HEK293T (cell line): ENCODE measurements at regions not wholly inside any gene's neighbourhood (a gene's known extent, or its start where the extent isn't known, plus 50 kb on each side); places are given as distances from the start of the nearest gene placed in this dataset.

ENCODE experiments used
- CTCF ChIA-PET: fragments of 350-600 bp; formaldehyde crosslinking; extraction: SDS; loops from one replicate; lab custom pipeline; 2021; ENCODE audit warnings: antibody characterized with exemption, inconsistent platforms; lab: Yijun Ruan, JAX
- POLR2A ChIA-PET: fragments of 350-600 bp; formaldehyde crosslinking; extraction: SDS; loops from one replicate; lab custom pipeline; 2020; ENCODE audit warnings: antibody characterized with exemption, inconsistent platforms; lab: Yijun Ruan, JAX
- DNase-seq: peaks from one replicate; pipeline ENCODE4 v3.0.0; 2012; ENCODE audit warnings: mixed read lengths; ENCODE audit errors: extremely low spot score
- ARNT ChIP-seq: fragments of 450-650 bp; IDR thresholded peaks from 2 replicates; pipeline ENCODE4 v1.6.1; 2017; ENCODE audit warnings: mild to moderate bottlenecking
- BHLHE40 ChIP-seq: fragments of 450-650 bp; IDR thresholded peaks from 2 replicates; pipeline ENCODE4 v1.6.1; 2016; ENCODE audit warnings: mild to moderate bottlenecking, moderate library complexity, borderline replicate concordance
- CTBP1 ChIP-seq: fragments of 450-650 bp; IDR thresholded peaks from 2 replicates; pipeline ENCODE4 v1.6.1; 2016; ENCODE audit warnings: borderline replicate concordance
- ELF4 ChIP-seq: fragments of 450-650 bp; IDR thresholded peaks from 2 replicates; pipeline ENCODE4 v1.6.1; 2017; ENCODE audit warnings: antibody characterized with exemption
- FOXA1 ChIP-seq: fragments of 450-650 bp; IDR thresholded peaks from 2 replicates; pipeline ENCODE4 v1.6.1; 2016; ENCODE audit warnings: mild to moderate bottlenecking
- FOXK2 ChIP-seq: fragments of 450-650 bp; IDR thresholded peaks from 2 replicates; pipeline ENCODE4 v1.6.1; 2016; ENCODE audit warnings: mild to moderate bottlenecking
- FOXM1 ChIP-seq: fragments of 450-650 bp; IDR thresholded peaks from 2 replicates; pipeline ENCODE4 v1.6.1; 2017; ENCODE audit warnings: mild to moderate bottlenecking, borderline replicate concordance
- HDGF ChIP-seq: fragments of 450-650 bp; IDR thresholded peaks from 2 replicates; pipeline ENCODE4 v1.6.1; 2017; ENCODE audit warnings: antibody characterized with exemption, borderline replicate concordance
- L3MBTL2 ChIP-seq: fragments of 450-650 bp; conservative IDR thresholded peaks from 2 replicates; pipeline ENCODE4 v1.6.1; 2016; ENCODE audit warnings: mild to moderate bottlenecking
- LEF1 ChIP-seq: fragments of 450-650 bp; IDR thresholded peaks from 2 replicates; pipeline ENCODE4 v1.6.1; 2017; ENCODE audit warnings: mild to moderate bottlenecking, borderline replicate concordance
- NFRKB ChIP-seq: fragments of 450-650 bp; IDR thresholded peaks from 2 replicates; pipeline ENCODE4 v1.6.1; 2016; ENCODE audit warnings: mild to moderate bottlenecking, moderate library complexity
- SP1 ChIP-seq: fragments of 450-650 bp; IDR thresholded peaks from 2 replicates; pipeline ENCODE4 v1.6.1; 2017
- SUZ12 ChIP-seq: fragments of 450-650 bp; IDR thresholded peaks from 2 replicates; pipeline ENCODE4 v1.6.1; 2016; ENCODE audit warnings: mild to moderate bottlenecking
- TARDBP ChIP-seq: fragments of 450-650 bp; IDR thresholded peaks from 2 replicates; pipeline ENCODE4 v1.6.1; 2016
- ZNF384 ChIP-seq: fragments of 450-650 bp; IDR thresholded peaks from 2 replicates; pipeline ENCODE4 v1.6.1; 2016
- TF ChIP-seq, protein P1 (sequence below): fragments of 450-650 bp; IDR thresholded peaks from 2 replicates; pipeline ENCODE4 v1.6.1; 2016

GRCh38 chr18:34604591-34604990, 105.5 kb upstream of the DTNA start:
- CTCF ChIA-PET = no interaction called here
- no peak for DNase-seq
- TF ChIP-seq NFRKB (no peak), ZNF384 (no peak), HDGF (no peak), ARNT (no peak), LEF1 (no peak), FOXA1 (no peak), BHLHE40 (no peak), FOXK2 (no peak), CTBP1 (no peak), L3MBTL2 (no peak), TARDBP (no peak), SUZ12 (no peak)
- TF ChIP-seq, protein P1, sequence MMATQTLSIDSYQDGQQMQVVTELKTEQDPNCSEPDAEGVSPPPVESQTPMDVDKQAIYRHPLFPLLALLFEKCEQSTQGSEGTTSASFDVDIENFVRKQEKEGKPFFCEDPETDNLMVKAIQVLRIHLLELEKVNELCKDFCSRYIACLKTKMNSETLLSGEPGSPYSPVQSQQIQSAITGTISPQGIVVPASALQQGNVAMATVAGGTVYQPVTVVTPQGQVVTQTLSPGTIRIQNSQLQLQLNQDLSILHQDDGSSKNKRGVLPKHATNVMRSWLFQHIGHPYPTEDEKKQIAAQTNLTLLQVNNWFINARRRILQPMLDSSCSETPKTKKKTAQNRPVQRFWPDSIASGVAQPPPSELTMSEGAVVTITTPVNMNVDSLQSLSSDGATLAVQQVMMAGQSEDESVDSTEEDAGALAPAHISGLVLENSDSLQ = no peak
- POLR2A ChIA-PET = no interaction called here

DNA sequence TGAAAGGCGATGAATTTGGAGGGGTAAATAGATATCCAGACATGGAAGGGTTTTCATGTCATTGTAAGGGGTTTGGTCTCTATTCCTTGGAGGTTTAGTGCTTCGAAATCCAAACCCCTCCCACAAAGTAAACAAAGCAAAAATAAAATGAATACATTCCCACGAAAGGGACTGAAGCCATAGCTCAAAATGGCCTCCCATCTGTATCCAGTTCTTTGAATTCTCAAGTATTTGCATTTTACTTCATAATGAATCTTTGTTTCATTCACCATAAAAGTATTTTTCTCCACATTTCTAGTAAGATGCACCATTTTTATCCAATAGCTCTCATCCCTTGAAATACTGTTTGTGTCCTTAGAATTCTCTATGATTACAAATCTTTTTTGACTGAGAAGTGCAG, 103.2 kb upstream of the DTNA start:
- ChIA-PET CTCF (no interaction called here), POLR2A (no interaction called here)
- DNase-seq = no peak
- no peak for TF ChIP-seq HDGF
- TF ChIP-seq BHLHE40 = no peak
- no peak for TF ChIP-seq ARNT
- TF ChIP-seq LEF1 = no peak
- TF ChIP-seq L3MBTL2 = no peak
- TF ChIP-seq NFRKB = no peak
- no peak for TF ChIP-seq FOXA1
- TF ChIP-seq, protein P1 = no peak
- no peak for TF ChIP-seq FOXK2
- TF ChIP-seq ZNF384 = no peak
- TF ChIP-seq SUZ12 = no peak

DNA sequence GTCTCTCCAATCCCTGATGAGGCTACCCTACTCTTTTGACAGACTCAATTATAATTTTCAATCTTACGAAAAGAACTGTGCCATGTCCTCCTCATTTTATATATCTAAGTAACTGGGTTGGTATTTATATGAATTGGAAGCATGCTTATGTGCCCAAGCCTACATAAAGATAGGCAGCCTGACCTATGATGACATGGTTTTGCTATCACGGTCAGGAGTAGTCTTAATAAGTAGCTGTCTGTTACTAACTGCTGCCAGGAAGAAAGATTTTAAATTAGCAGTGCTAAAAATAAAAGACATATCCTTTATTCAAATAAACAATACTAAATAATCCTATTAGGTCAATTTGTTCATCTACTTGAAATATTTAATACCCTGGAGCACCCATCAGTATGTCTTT, 102.0 kb upstream of the DTNA start:
- ChIA-PET POLR2A (no interaction called here), CTCF (no interaction called here)
- DNase-seq = no peak
- TF ChIP-seq, protein P1 = no peak
- no peak for TF ChIP-seq BHLHE40
- no peak for TF ChIP-seq TARDBP
- no peak for TF ChIP-seq L3MBTL2
- TF ChIP-seq NFRKB = no peak
- no peak for TF ChIP-seq CTBP1
- no peak for TF ChIP-seq ARNT
- TF ChIP-seq SUZ12 = no peak
- TF ChIP-seq FOXK2 = no peak
- TF ChIP-seq SP1 = no peak
- no peak for TF ChIP-seq LEF1
- TF ChIP-seq ZNF384 = no peak
- TF ChIP-seq FOXA1 = no peak
- TF ChIP-seq ELF4 = no peak
- no peak for TF ChIP-seq FOXM1

- DNase-seq = no peak
- TF ChIP-seq HDGF (no peak), CTBP1 (no peak)
- POLR2A ChIA-PET = interaction anchor here (0.6 kb wide), 1 partner anchor 174 kb away, joined by 3 read pairs; no protein-coding TSS in a partner anchor
- CTCF ChIA-PET = no interaction called here
These were observed 100.0 kb upstream of the DTNA start for GRCh38 chr18:34609986-34610648.

DNA sequence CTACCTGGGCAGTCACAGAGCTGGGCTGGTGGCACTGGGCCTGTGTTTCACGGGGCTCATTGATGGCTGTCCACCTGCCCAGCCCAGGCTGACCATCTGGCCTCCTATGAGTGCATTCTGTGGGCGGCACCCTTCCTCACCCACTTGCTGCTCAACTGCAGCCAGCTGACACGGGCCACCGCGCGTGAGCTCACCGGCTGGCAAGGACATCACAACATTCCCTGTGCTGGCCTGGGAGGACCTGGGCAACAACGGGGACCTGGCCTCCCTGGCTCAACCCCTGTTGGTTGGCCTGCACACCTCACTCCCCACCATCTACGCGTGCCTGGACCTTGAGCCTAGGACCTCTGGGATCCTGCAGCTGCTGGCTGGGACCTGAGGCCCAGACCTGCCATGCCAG, 98.2 kb upstream of the DTNA start:
- CTCF ChIA-PET = interaction anchor here (0.9 kb wide), 1 partner anchor 49 kb away, joined by 4 read pairs; no protein-coding TSS in a partner anchor
- POLR2A ChIA-PET = no interaction called here
- TF ChIP-seq TARDBP (no peak), ELF4 (no peak), NFRKB (no peak), FOXA1 (no peak), SUZ12 (no peak), ARNT (no peak), CTBP1 (no peak), LEF1 (no peak)
- TF ChIP-seq, protein P1 = no peak
- no peak for DNase-seq
